ENCODE measurements at regions not wholly inside any gene's neighbourhood (a gene's known extent, or its start where the extent isn't known, plus 50 kb on each side); places are given as distances from the start of the nearest gene placed in this dataset.

GRCh38 chr20:43843965-43844660 is 70.5 kb upstream of the TOX2 start:
- no peak for DNase-seq (ENCODE audit: low read depth in 1 of 2, low spot score in 1 of 2)
- TF ChIP-seq JUND (IDR thresholded peaks at IDR 0.05; ENCODE audit: low read depth) = no peak
- in situ Hi-C loops (cut with HindIII; ENCODE audit: low pct_unique_long_range_greater_than_20kb, low sequenced_read_pairs) = no loop called here

- DNase-seq (ENCODE audit: low read depth in 1 of 2, low spot score in 1 of 2) = no peak
- no peak for TF ChIP-seq JUND (IDR thresholded peaks at IDR 0.05; ENCODE audit: low read depth)
- in situ Hi-C loops (cut with HindIII; ENCODE audit: low pct_unique_long_range_greater_than_20kb, low sequenced_read_pairs) = no loop called here
Measured at GRCh38 chr20:43843096-43843964, 71.3 kb upstream of the TOX2 start.

GRCh38 chr20:43842126-43843020 is 72.3 kb upstream of the TOX2 start:
- DNase-seq (ENCODE audit: low read depth in 1 of 2, low spot score in 1 of 2) = no peak
- in situ Hi-C loops (cut with HindIII; ENCODE audit: low pct_unique_long_range_greater_than_20kb, low sequenced_read_pairs) = no loop called here
- no peak for TF ChIP-seq JUND (IDR thresholded peaks at IDR 0.05; ENCODE audit: low read depth)

GRCh38 chr20:43840382-43841070 is 74.1 kb upstream of the TOX2 start:
- in situ Hi-C loops (cut with HindIII; ENCODE audit: low pct_unique_long_range_greater_than_20kb, low sequenced_read_pairs) = no loop called here
- peak; percentile 58 to 60 for DNase-seq (ENCODE audit: low read depth in 1 of 2, low spot score in 1 of 2)
- no peak for TF ChIP-seq JUND (IDR thresholded peaks at IDR 0.05; ENCODE audit: low read depth)

- in situ Hi-C loops (cut with HindIII; ENCODE audit: low pct_unique_long_range_greater_than_20kb, low sequenced_read_pairs) = no loop called here
- TF ChIP-seq JUND (IDR thresholded peaks at IDR 0.05; ENCODE audit: low read depth) = no peak
- no peak for DNase-seq (ENCODE audit: low read depth in 1 of 2, low spot score in 1 of 2)
Measured at GRCh38 chr20:43839793-43840199, 74.9 kb upstream of the TOX2 start.

DNA sequence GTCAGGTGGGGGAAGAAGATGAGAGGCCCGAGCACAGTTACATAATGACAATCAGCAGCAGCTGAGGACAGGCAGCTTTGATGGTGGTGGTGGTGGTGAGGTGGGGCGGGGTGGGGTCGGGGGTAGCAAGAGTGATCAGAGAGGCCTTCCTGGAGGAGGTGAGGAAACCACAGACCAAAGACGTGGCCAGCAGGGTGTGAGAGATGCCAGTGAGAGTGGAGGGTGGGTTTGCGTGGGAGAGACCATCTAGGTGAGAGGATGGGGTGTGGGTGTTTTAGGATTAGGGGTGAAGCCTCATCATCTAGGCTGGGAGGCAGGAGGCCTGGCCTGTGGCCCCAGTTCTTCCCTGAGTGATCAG is 76.0 kb upstream of the TOX2 start:
- DNase-seq (ENCODE audit: low read depth in 1 of 2, low spot score in 1 of 2) = no peak
- no peak for TF ChIP-seq JUND (IDR thresholded peaks at IDR 0.05; ENCODE audit: low read depth)
- in situ Hi-C loops (cut with HindIII; ENCODE audit: low pct_unique_long_range_greater_than_20kb, low sequenced_read_pairs) = no loop called here

- TF ChIP-seq JUND (IDR thresholded peaks at IDR 0.05; ENCODE audit: low read depth) = no peak
- no peak for DNase-seq (ENCODE audit: low read depth in 1 of 2, low spot score in 1 of 2)
- in situ Hi-C loops (cut with HindIII; ENCODE audit: low pct_unique_long_range_greater_than_20kb, low sequenced_read_pairs) = no loop called here
Measured at GRCh38 chr20:43837856-43838702, 76.6 kb upstream of the TOX2 start.

DNA sequence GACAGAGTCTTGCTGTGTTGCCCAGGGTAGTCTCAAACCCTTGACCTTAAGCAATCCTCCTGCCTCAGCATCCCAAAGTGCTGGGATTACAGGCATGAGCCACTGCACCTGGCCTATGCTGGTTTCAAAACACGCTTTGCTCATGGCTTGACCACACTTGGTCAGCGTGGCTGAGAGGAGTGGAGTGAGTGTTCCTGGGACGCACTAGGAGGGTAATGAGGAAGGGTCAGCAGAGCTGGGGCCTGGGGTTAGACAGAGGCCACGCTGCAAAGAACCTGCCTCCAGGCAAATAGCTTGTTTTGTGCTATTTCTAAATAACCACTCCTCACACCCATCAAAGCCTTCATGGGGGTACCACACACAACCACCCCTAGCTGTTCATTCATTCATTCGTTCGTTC is 77.9 kb upstream of the TOX2 start:
- in situ Hi-C loops (cut with HindIII; ENCODE audit: low pct_unique_long_range_greater_than_20kb, low sequenced_read_pairs) = no loop called here
- TF ChIP-seq JUND (IDR thresholded peaks at IDR 0.05; ENCODE audit: low read depth) = no peak
- no peak for DNase-seq (ENCODE audit: low read depth in 1 of 2, low spot score in 1 of 2)

DNA sequence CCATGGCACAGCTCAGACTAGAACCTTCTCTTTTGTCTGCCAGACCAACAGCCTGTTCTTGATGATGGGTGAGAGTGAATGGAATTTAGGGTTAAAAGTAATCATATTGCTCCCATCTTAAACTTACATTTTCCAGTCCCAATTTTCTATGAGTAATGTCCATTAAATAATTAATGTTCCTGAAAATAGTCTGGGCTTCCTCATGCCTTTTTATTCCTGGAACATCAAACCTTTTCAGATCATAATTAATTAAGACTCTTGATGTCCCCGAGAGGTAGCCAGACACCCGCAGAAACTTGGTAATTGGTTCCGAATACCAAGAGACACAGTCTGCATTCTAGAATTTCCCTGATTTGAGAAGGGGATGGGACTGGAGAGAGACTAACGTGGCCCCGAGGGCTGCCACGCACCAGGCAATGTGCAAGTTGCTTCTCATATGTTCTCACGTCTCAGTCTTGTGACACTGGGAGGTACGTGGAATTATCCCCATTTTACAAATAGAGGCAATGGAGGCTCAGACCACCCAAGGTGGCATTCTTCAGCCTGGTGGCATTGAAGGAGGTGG is 78.6 kb upstream of the TOX2 start:
- DNase-seq (ENCODE audit: low read depth in 1 of 2, low spot score in 1 of 2) = no peak
- TF ChIP-seq JUND (IDR thresholded peaks at IDR 0.05; ENCODE audit: low read depth) = no peak
- in situ Hi-C loops (cut with HindIII; ENCODE audit: low pct_unique_long_range_greater_than_20kb, low sequenced_read_pairs) = no loop called here

DNA sequence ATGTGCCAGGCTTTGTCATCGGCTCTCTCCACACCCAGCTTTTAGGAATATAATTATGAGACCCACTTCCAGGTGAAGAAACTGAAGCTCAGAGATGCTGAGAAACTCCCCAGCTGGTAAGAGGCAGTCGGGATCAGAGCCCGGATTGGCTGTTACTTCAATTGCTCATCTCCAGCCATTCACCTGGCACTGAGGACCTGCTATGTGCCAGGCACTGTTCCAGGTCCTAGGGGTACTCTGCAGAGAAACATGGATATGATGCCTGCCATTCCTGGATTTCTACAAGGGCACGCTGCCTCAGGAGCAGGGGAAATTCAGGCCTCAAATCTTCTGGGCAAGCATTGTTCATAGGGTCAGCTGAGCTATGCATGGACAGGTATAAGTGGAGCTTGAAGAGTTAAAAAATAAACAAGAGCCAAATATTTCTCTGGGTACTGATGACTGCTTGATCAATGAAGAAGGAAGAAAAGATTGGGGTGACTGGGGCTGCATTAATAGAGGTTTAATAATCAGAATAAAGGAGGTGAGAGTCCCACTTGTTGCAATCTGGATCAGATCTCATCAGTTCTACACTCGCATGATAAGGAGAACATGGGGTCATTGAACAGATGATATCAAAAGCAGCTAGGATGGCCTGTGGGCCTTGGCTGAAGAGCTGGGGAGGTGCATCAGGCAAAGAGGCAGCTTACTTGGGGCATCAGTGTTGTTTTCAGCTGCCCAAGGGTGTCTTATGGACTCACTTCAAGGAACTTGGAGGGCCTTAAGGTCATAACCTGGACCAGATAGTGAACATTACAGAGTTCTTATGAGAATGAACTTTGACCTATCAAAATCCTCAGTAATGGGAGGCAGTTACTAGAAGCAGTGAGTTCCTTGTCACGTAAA is 80.9 kb upstream of the TOX2 start:
- no peak for DNase-seq (ENCODE audit: low read depth in 1 of 2, low spot score in 1 of 2)
- in situ Hi-C loops (cut with HindIII; ENCODE audit: low pct_unique_long_range_greater_than_20kb, low sequenced_read_pairs) = no loop called here
- no peak for TF ChIP-seq JUND (IDR thresholded peaks at IDR 0.05; ENCODE audit: low read depth)

All from T47D (cell line).